HG02642 (cell line): ENCODE measurements at regions not wholly inside any gene's neighbourhood (a gene's known extent, or its start where the extent isn't known, plus 50 kb on each side); places are given as distances from the start of the nearest gene placed in this dataset.
A peak's percentile ranks its signal among the peaks of the same experiment; 100 is the strongest.

ENCODE experiments used
- ATAC-seq: cut with Tn5 transposase; IDR thresholded peaks from one replicate; pipeline ENCODE4 v1.9.1; 2021; ENCODE audit warnings: mild to moderate bottlenecking; ENCODE audit not compliant: unreplicated experiment, poor library complexity

GRCh38 chr15:35173444-35174118, 88.5 kb upstream of the NANOGP8 start:
- no peak for ATAC-seq

GRCh38 chr15:35170207-35170606, 85.1 kb upstream of the NANOGP8 start:
- no peak for ATAC-seq

GRCh38 chr15:35168464-35168863, 83.4 kb upstream of the NANOGP8 start:
- no peak for ATAC-seq

GRCh38 chr15:35167675-35168074, 82.6 kb upstream of the NANOGP8 start:
- ATAC-seq: no peak

GRCh38 chr15:35166730-35167359, 81.8 kb upstream of the NANOGP8 start:
- ATAC-seq: no peak

GRCh38 chr15:35161694-35162093, 76.6 kb upstream of the NANOGP8 start:
- ATAC-seq: no peak

- no peak for ATAC-seq
Measured at GRCh38 chr15:35159170-35159569, 74.1 kb upstream of the NANOGP8 start.

- no peak for ATAC-seq
Measured at GRCh38 chr15:35151782-35152181, 66.7 kb upstream of the NANOGP8 start.

- ATAC-seq: no peak
Measured at GRCh38 chr15:35151381-35151780, 66.3 kb upstream of the NANOGP8 start.

- ATAC-seq: no peak
Measured at GRCh38 chr15:35150361-35150760, 65.3 kb upstream of the NANOGP8 start.

- no peak for ATAC-seq
Measured at GRCh38 chr15:35145336-35145735, 60.2 kb upstream of the NANOGP8 start.

- ATAC-seq: no peak
Measured at GRCh38 chr15:35142578-35142977, 57.5 kb upstream of the NANOGP8 start.

- no peak for ATAC-seq
Measured at GRCh38 chr15:35141743-35142471, 56.8 kb upstream of the NANOGP8 start.

GRCh38 chr15:35139822-35140221, 54.7 kb upstream of the NANOGP8 start:
- no peak for ATAC-seq

- ATAC-seq: no peak
Measured at GRCh38 chr15:35137190-35137574, 52.1 kb upstream of the NANOGP8 start.

- peak; percentile 99 for ATAC-seq
Measured at GRCh38 chr15:35136321-35137189, 51.5 kb upstream of the NANOGP8 start.
